ENCODE measurements at regions not wholly inside any gene's neighbourhood (a gene's known extent, or its start where the extent isn't known, plus 50 kb on each side); places are given as distances from the start of the nearest gene placed in this dataset.

DNA sequence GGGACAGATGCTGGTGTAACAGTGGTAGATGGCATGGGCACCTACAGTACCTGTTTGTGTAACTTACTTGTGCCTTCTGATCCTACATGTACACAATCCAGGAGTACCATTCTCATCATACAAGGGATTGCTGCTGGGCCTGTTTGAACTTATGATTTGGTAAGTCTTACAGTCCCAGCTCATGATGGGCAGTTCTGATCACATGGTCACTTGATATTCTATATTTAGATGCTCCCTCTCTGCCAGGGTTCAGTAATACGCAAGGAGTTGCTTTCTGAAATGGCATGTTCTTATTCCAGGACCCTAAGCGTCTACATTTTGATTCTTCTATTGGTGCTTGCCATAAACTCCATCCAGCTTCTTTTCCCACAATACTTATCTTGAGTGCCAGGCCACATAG is 54.4 kb upstream of the ATP6AP2 start:
- TF ChIP-seq CTCF (IDR thresholded peaks at IDR 0.05 in 4 of 5, conservative IDR thresholded peaks at IDR 0.05 in 1 of 5) = no peak
- TF ChIP-seq POLR2A (IDR thresholded peaks at IDR 0.05) = no peak
